ENCODE measurements at regions not wholly inside any gene's neighbourhood (a gene's known extent, or its start where the extent isn't known, plus 50 kb on each side); places are given as distances from the start of the nearest gene placed in this dataset.
"Not testable (repeated sequence)": the region's sequence is repeated elsewhere in the genome, so short reads cannot be mapped to it uniquely, and the experiment has no call there.

DNA sequence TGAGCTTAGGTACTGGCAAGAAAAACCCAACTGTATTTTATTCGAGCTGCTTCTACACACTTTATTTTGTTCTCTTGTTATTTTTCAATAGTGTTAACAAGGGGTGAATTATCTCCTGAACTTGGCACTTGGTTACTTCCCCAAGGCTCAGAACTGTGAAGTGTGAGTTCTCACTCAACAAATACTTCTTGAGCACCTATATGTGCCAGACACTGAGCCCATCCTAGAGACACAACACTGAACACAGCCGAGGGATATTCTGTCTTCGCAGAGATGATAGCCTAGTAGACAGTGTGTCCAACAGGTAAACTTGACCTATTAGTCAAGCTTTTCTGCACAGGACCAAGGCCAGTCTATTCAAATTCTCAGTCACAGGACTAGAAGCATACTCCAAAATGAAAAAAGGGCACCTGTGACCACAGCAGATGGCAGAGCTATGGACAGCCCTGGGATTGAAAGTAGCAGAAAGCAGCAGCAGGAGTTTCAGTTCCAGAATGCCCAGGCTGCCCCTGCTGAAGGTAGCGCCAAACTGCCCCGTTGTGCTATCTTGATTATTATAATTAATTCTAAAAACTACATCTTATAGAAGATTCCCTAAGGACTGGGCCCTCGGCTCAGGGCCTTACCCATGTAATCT, 77.8 kb upstream of the TAB2 start:
- no peak for DNase-seq (ENCODE audit: low read depth)

DNA sequence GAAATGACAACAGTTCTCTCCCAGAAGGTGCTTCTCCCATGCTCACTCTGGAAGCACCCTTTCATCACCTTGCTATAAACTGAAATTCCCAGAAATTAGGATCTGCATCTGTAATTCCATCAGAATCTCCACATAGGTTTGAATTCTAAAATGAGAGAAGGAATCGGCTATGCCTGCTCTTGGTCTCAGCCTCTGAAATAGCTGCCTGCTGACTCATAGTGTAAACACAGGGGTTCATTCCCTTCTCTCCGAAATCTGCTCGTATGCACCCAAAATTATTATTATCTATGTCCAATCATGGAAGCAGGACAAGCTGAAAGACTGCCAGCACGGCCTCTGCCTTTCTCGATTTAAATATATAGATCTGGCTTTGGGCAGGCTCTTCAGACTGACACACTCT, 74.6 kb upstream of the TAB2 start:
- DNase-seq (ENCODE audit: low read depth): peak; percentile 56

DNA sequence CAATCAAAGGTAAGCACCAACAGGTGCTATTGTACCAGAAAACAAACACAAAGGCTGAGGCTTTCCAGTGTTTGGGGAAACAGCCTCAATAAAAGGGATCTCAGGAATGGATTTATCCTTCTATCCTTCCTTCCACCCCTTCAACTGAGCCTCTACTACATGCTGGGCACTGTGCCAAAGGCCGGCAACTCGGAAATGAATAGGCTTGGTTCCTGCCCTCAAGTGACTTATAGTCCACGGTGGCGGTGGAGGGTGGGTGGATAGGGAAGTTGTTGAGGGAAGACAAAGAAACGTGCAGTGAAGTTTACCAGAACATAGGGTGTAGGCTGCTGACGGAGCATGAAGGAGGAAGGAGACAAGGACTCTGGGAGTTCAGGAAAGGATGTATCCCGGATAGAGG, 73.4 kb upstream of the TAB2 start:
- DNase-seq (ENCODE audit: low read depth): no peak

DNA sequence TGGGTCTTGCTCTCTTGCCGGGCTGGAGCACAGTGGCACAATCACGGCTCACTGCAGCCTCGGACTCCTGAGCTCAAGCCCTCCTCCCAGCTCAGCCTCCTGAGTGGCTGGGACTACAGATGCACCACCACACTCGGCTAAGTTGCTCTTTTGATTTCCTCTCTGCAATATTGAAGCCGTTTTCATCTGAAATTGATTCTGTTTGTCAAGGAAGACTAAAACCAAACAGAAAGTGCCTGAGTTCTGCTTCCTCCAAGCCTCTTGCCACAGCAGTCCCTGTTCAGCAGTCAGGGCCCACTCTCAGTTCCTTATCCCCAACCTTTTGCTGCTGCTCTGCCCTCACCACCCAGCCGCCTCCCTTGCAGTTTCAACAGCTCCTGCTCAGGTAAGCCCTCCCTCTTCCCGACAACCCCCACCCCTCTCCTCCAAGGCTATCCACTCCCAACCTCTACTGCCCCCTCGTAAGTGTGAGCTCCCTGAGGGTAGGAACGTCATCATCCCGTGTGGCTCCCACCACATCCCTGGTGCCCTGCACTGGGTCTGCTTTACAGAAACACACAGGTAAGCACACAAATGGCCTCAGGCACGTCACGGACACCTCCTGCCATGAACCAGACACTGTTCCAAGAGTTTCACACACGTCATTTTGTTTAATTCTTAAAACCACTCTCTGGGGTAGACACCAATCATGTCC, 70.7 kb upstream of the TAB2 start:
- no peak for DNase-seq (ENCODE audit: low read depth)

DNA sequence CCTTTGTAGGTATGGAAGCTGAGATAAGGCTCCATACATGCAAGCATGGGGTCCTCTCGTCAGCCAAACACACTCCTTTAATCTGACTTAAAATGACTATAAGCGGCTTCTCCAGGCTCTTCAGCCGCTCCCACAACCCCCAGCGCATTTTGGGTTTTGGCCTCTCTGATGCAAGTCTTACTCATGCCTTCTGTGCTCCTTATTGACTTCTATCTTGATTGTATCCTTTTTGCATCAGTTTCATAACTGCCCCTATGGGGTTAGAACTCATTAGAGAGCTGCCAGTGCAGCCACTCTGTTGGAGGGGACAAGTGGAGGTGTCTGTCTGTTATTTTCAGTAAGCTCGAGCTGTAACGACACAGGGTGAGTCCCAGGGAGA, 70.1 kb upstream of the TAB2 start:
- DNase-seq (ENCODE audit: low read depth): no peak

DNA sequence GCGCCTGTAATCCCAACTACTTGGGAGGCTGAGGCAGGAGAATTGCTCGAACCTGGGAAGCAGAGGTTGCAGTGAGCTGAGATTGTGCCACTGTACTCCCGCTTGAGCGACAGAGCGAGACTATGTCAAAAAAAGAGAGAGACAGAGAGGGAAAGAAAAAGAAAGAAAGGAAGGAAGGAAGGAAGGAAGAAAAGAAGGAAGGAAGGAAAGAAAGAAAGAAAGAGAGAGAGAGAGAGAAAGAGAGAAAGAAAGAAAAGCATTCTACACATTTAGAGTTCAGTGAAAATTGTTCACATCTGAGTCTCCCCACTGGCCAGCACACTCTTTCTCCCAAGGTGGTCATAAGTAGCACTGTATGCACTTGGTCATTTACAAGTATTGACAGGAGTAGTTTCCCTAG, 69.2 kb upstream of the TAB2 start:
- DNase-seq (ENCODE audit: low read depth): not testable (repeated sequence)

DNA sequence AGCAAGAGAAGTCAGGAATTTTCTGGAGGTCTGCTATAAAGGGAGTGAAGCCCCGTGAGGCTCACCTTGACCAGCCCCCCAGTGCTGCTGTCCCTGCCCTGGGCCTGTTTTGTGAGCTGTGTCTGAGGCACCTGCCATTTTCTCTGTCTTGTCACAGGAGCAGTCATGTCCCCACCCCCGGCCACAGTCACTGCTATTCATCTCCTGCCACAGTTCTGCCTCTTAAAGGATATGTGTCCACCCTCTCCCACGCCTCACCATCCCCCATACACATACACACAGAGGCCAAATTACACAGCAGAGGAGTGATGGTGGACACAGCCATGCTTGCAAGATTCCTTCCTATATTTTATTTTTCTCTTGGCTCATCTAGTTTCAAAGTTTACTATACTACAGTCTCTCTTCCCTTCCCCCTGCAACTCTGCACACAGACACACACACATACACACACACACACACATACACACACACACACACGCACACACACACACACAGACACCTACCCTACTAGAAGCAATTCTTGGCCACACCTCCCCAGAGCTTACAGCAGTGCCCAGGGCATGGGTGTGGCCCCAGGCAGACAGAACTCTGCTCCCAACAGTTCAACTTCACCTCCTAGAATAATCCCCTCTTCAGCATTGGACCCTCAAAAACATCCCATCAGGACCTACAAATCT, 68.7 kb upstream of the TAB2 start:
- DNase-seq (ENCODE audit: low read depth): peak; percentile 16

GRCh38 chr6:149249370-149250357, 67.8 kb upstream of the TAB2 start:
- DNase-seq (ENCODE audit: low read depth): no peak

- DNase-seq (ENCODE audit: low read depth): no peak
Measured at GRCh38 chr6:149250951-149251350, 66.6 kb upstream of the TAB2 start.

DNA sequence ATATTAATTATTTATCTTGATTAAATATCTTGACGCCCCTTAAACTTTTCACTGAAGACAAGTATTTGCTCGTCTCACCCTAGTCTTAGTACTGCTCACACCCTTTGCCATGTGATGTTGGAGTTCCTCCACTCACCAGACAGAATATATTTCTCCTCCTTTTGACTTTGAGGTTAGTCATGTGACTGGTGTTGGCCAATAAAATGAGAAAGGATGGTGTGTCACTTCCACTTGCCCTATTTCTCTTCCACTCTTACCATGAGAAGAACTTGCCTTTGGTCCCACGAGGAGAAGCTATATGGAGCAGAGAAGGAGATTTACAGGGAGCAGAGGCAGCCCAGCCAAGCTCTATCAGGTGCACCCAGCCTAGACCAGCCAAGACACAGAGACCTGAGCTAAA, 64.9 kb upstream of the TAB2 start:
- no peak for DNase-seq (ENCODE audit: low read depth)

- no peak for DNase-seq (ENCODE audit: low read depth)
Measured at GRCh38 chr6:149254253-149254652, 63.3 kb upstream of the TAB2 start.

- DNase-seq (ENCODE audit: low read depth): no peak
Measured at GRCh38 chr6:149259753-149260152, 57.8 kb upstream of the TAB2 start.

GRCh38 chr6:149260214-149260874, 57.2 kb upstream of the TAB2 start:
- no peak for DNase-seq (ENCODE audit: low read depth)

- no peak for DNase-seq (ENCODE audit: low read depth)
Measured at GRCh38 chr6:149261364-149262040, 56.0 kb upstream of the TAB2 start.

DNA sequence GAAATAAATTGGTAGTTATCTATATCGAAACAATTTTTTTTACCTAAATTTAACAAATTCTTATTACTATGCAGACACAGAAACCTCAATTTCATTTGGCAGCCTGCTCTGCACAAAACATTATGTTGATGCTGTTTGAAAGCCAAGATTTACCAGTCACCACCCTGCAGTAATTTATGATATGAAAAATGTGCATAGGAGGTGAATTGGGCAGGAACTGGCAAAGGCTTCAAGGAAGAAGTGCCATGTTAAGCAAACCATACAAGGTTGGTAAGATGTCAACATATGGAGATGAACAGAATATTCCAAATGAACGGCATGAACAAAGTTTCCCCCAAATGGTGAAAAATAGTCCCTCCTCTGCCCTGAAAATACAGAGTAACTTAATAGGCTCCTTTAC, 54.2 kb upstream of the TAB2 start:
- DNase-seq (ENCODE audit: low read depth): no peak

GRCh38 chr6:149264629-149265028, 52.9 kb upstream of the TAB2 start:
- DNase-seq (ENCODE audit: low read depth): no peak

DNA sequence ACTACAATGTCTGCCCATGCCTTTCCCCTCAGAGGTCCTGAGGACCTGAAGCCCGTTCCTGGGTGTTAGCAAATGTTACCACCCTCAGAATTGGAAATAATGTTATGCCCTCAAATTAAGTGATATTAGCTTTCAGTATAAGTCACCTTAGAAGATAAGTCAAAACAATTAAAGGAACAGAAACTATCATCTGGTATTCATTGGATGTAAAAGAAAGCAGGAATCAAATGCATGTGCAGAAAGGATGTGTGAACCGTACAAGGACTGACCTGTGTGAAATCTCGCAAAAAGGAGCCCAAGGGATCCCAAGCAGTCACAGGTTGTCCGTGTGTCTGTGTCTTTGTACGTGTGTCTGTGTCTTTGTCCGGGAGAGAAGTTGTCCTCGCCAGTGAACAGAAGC, 51.6 kb upstream of the TAB2 start:
- DNase-seq (ENCODE audit: low read depth): no peak

- DNase-seq (ENCODE audit: low read depth): no peak
Measured at GRCh38 chr6:149266659-149267058, 50.9 kb upstream of the TAB2 start.

- no peak for DNase-seq (ENCODE audit: low read depth)
Measured at GRCh38 chr6:149267072-149267471, 50.4 kb upstream of the TAB2 start.

GRCh38 chr6:149267513-149268043, 49.9 kb upstream of the TAB2 start:
- no peak for DNase-seq (ENCODE audit: low read depth)

All from ELR (cell line).